ENCODE measurements at regions not wholly inside any gene's neighbourhood (a gene's known extent, or its start where the extent isn't known, plus 50 kb on each side); places are given as distances from the start of the nearest gene placed in this dataset.

DNA sequence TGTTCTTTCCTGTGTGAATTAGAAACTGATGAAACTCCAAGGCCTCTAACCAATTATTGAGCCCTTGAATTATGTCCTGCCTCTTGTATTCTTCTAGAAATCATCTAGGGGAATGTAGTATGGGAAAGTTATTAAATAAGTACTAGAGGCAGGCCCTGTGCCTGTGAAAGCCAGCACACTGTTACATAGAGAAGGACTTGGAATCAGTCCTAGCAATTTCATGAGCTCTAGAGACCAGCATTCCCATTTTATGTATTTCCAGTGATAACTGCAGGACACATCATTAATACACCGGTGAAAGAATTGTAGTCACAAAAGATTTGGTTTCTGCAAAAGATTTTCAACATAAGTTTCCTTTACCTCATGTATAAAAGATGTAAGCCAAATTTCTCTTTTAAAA is 168.5 kb upstream of the VLDLR start:
- Mint-ChIP-seq H3K4me3 (no peak overlapping the region), H3K36me3 (no peaks in the 10 kb centered on the region), H3K4me1 (no peaks in the 10 kb centered on the region), H3K9me3 (no peaks in the 10 kb centered on the region), H3K27ac (no peak overlapping the region)
- ATAC-seq: no peak
- DNase-seq (ENCODE audit: low spot score in 2 of 2): no peak

DNA sequence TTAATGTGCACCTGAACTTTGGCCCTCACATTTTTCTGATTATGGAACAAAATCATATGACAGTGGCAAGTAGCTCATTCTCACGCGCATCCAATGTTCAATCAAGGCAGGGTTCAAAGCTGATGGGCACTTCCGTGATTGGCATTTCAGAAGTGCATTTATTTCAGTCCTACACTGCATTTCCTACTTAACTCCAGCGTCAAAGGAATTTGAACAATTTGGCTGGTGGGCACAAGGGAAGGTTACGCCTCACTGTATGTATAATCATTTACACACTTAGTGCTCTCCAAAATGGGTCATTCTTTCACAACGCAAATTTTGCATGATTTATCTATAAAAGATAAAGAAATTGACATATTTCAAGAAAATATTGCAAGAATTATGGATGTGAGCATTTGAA is 167.9 kb upstream of the VLDLR start:
- Mint-ChIP-seq H3K4me1 (no peaks in the 10 kb centered on the region), H3K27ac (no peak overlapping the region), H3K36me3 (no peaks in the 10 kb centered on the region), H3K9me3 (no peaks in the 10 kb centered on the region), H3K4me3 (no peak overlapping the region)
- ATAC-seq: no peak
- no peak for DNase-seq (ENCODE audit: low spot score in 2 of 2)

DNA sequence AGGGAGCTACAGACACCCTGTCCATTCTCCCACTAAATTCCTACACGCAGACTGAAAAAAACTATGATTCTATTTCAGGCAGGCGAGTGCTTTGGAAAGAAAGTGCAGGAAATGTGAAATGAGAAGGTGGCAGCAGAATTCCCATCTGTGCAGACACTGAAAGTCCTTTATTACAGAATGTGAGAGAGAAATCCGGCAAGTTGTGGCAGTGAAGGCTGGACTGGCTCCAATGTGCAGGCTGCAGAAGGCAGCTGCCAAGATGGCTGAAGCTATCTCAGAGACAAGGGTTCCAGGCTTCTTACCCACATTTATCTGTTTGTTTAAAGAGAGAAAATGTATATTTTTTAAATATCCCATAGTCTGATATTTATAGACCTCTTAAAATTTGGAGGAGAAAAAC is 161.8 kb upstream of the VLDLR start:
- Mint-ChIP-seq H3K4me3 (no peak overlapping the region), H3K36me3 (no peaks in the 10 kb centered on the region), H3K9me3 (peaks cover 2% of the 10 kb centered on the region), H3K27ac (no peak overlapping the region), H3K4me1 (no peaks in the 10 kb centered on the region)
- ATAC-seq: no peak
- no peak for DNase-seq (ENCODE audit: low spot score in 2 of 2)

DNA sequence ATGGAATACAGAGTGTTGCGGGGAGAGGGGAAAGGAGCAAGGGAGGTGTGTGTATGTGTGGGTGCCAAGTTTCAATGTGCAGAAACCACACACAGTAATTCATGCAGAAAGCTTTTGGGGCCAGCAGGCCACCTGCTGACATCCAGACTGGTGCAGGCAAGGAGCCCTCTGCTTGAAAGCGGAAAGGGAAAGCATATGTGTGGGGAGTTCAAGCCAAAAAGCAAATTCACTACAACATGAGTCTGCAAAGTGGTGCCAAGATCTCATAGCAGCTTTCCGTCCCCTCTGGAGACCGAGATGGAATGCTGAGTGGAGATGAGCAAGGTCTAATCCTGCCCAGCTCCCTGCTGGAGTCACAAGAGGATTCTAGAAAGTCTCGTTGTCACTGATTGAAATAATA is 159.7 kb upstream of the VLDLR start:
- no peak overlapping the region for H3K4me3 Mint-ChIP-seq
- H3K36me3 Mint-ChIP-seq: no peaks in the 10 kb centered on the region
- H3K9me3 Mint-ChIP-seq: peaks cover 2% of the 10 kb centered on the region
- H3K27ac Mint-ChIP-seq: no peak overlapping the region
- DNase-seq (ENCODE audit: low spot score in 2 of 2) (no peak), ATAC-seq (no peak)
- H3K4me1 Mint-ChIP-seq: no peaks in the 10 kb centered on the region

DNA sequence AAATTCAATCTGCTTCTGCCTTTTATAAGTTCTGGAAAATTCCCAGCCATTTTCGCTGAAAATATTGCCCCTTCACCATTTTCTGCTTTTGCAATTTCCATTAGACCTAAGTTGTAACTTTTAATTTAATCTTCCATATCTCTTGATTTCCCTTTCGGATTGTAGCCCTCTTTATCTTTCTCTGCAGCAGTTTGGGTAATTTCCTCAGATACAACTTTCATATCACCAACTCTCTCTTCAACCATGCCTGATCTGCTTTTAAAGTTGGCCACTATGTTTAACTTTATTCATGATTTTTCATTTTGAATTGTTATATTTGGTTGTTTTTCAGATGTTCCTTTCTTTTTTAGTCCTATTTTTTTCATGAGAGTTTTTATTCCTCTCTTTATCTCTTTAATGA is 157.0 kb upstream of the VLDLR start:
- H3K27ac Mint-ChIP-seq: no peak overlapping the region

DNA sequence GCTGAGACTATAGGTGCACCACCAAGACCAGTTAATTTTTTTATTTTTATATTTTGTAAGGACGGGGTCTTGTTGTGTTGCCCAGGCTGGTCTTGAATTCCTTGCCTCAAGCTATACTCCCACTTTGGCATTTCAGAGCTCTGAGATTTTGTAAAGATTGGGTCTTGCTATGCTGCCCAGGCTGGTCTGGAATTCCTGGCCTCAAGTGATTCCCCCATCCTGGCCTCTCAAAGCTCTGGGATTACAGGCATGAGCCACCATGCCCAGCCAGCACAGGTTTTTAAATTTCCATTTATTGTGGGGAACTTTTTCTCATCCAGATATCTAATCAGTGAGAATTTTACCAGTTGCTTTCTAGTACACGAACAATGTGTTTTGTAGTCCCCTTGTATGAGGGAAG is 156.1 kb upstream of the VLDLR start:
- DNase-seq (ENCODE audit: low spot score in 2 of 2) (no peak), ATAC-seq (no peak)
- H3K4me1 Mint-ChIP-seq: no peaks in the 10 kb centered on the region
- H3K27ac Mint-ChIP-seq: no peak overlapping the region
- peaks cover 2% of the 10 kb centered on the region for H3K9me3 Mint-ChIP-seq
- no peaks in the 10 kb centered on the region for H3K36me3 Mint-ChIP-seq
- H3K4me3 Mint-ChIP-seq: no peak overlapping the region

More for the DNA sequence above, 157.0 kb upstream of the VLDLR start:
- H3K9me3 Mint-ChIP-seq: peaks cover 2% of the 10 kb centered on the region
- H3K4me3 Mint-ChIP-seq: no peak overlapping the region
- H3K36me3 Mint-ChIP-seq: no peaks in the 10 kb centered on the region
- DNase-seq (ENCODE audit: low spot score in 2 of 2): no peak
- ATAC-seq: no peak
- H3K4me1 Mint-ChIP-seq: no peaks in the 10 kb centered on the region

DNA sequence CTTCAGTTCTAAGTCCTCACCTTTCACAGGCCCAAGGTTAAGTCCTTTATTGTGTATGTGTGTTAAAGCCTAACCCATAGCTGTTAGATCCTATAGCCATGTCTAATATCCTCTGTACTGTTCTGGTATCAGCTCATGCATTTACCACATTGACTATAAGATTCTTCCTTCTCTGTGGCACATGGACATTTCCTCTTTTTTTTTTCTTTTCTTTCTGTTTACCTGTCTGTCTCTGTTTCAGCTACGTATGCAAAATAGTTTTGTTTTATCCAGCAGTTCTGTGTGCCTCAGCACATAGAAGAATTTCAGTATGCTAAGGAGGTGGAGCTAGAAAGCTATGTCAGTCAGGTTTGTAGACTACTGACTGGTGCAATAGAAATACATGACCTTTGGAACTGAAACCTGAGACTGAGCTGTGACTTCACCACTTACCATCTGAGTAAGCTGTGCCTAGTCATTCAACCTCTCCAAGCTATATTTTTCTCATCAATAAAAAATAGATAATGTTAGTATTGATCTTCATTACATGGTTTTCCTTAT is 155.6 kb upstream of the VLDLR start:
- H3K27ac Mint-ChIP-seq: no peak overlapping the region
- DNase-seq (ENCODE audit: low spot score in 2 of 2) (no peak), ATAC-seq (peak; percentile 99)
- no peak overlapping the region for H3K4me3 Mint-ChIP-seq
- no peaks in the 10 kb centered on the region for H3K4me1 Mint-ChIP-seq
- H3K36me3 Mint-ChIP-seq: no peaks in the 10 kb centered on the region
- H3K9me3 Mint-ChIP-seq: peaks cover 2% of the 10 kb centered on the region

DNA sequence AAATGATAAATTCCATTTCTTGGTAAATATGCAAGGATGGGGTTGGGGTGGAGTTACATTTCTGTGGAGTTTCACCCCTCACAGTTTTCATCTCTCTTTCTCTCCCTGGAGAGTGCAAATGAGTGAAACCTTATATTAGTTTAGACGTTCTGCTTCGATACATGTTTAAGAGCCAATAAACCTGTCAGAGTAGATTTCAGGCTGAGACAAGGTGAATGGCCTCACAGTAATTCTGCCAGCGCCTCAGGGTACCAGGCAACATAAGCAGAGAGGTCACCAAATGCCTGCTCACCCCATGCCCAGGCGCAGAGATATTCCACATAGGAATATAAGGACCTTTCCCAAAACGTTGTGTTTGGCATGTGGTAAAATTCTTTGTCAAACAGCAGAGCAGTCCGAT is 154.9 kb upstream of the VLDLR start:
- Mint-ChIP-seq H3K36me3 (no peaks in the 10 kb centered on the region), H3K4me3 (no peak overlapping the region), H3K9me3 (peaks cover 2% of the 10 kb centered on the region), H3K4me1 (no peaks in the 10 kb centered on the region), H3K27ac (no peak overlapping the region)
- no peak for DNase-seq (ENCODE audit: low spot score in 2 of 2)
- no peak for ATAC-seq

DNA sequence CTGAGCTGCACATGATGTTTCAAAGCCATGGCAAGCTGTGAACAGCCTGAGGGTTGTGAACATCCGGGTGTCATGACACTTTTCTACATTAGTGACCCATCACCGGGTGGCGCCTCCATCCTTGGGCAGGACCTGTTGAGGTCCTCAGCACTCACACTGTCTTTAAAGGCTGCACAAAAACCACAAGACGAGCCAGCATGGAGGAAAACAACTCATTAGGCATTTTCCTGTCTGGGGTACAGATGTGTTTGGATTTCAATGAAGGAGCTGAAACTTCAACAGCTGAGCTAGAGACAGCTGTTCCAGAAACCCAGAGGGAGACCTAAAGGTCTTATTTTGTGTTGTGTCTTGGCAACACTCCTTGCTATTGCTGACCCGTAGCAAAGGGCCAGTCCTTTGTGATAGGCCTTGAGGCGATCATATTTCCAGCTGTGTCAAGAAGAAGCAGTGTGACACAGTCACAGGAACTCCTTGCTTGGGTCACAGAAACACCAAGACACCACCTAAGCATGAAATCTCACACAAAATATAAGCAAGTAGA is 151.8 kb upstream of the VLDLR start:
- ATAC-seq (no peak), DNase-seq (ENCODE audit: low spot score in 2 of 2) (no peak)

DNA sequence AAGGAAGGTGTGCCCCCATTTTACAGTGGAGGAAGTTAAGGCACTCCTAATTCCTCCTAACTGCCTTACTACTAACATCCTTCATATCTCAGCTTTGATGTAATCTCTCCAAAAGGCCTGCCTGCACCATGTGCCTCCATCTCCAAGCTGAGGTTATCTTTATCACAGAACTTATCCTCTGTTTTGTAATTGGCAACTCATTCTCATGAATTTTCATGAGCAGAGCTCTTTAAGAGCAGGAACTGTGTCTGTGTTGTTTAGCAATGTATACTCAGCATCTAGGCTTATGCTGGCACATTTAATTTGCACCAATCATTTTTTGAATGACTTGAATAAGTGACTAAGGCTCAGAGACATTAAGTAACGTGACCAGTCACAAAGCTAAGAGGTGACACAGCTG is 147.9 kb upstream of the VLDLR start:
- Mint-ChIP-seq H3K9me3 (no peaks in the 10 kb centered on the region), H3K4me3 (no peak overlapping the region), H3K36me3 (no peaks in the 10 kb centered on the region), H3K4me1 (no peaks in the 10 kb centered on the region), H3K27ac (no peak overlapping the region)
- ATAC-seq: no peak
- DNase-seq (ENCODE audit: low spot score in 2 of 2): no peak

More for the DNA sequence above, 151.8 kb upstream of the VLDLR start:
- Mint-ChIP-seq H3K4me1 (no peaks in the 10 kb centered on the region), H3K4me3 (no peak overlapping the region), H3K27ac (no peak overlapping the region), H3K9me3 (peaks cover under 1% of the 10 kb centered on the region), H3K36me3 (no peaks in the 10 kb centered on the region)

DNA sequence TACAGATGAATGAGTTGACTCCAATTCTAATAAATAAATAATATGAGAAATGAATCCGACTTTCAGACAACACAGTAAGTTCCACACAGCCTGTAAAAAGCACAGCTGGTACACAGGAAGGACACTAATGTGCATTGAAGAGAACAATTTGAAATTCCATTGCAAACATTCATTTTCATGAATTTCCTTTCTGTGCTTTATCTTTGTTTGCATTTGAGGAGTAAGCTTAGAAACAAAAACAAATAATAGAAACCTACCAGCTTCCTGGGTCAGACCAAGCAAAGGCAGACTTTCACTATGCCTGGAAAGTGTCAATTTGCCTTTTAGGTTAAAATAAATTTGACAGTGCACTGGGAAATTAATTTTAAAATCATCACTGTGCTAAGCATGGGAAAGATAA is 143.8 kb upstream of the VLDLR start:
- Mint-ChIP-seq H3K4me1 (no peaks in the 10 kb centered on the region), H3K27ac (no peak overlapping the region), H3K9me3 (no peaks in the 10 kb centered on the region), H3K4me3 (no peak overlapping the region), H3K36me3 (no peaks in the 10 kb centered on the region)
- no peak for ATAC-seq
- DNase-seq (ENCODE audit: low spot score in 2 of 2): no peak

DNA sequence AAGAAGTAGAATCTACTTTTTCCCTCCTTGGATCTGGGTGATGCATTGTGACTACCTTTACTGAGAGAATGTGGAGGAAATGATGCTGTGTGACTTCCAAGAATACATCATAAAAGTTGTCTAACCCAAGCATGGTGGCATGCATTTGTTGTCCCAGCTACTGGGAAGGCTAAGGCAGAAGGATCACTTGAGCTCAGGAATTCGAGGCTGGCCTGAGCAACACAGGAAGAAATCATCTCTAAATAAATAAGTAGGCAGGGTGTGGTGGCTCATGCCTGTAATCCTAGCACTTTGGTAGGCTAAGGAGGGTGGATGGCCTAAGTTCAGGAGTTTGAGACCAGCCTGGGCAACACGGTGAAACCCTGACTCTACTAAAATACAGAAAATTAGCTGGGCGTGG is 143.2 kb upstream of the VLDLR start:
- no peak overlapping the region for H3K4me3 Mint-ChIP-seq
- DNase-seq (ENCODE audit: low spot score in 2 of 2) (no peak), ATAC-seq (no peak)
- no peaks in the 10 kb centered on the region for H3K36me3 Mint-ChIP-seq
- no peak overlapping the region for H3K27ac Mint-ChIP-seq
- no peaks in the 10 kb centered on the region for H3K4me1 Mint-ChIP-seq
- no peaks in the 10 kb centered on the region for H3K9me3 Mint-ChIP-seq

DNA sequence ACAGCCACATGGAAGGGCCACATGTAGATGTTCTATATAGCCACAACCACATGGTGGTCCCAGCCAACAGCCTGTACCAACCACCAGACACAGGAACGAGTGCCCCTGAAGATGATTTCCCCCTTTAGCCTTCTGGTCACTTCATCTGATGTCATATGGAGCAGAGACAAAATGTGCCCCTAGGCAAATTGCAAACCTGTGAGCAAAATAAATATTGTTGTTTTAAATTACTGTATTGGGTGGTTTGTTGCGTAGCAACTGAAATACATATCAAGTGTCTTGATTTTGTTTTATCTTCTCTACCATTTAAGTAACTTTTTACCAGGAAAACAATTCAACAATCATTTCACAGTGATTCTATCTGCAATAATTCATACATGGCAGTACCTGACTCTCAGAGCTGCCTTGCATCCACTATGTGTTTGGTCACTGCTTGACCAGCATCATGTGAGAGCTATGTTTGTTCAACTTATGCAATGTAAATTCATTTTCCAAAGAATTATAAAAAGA is 142.5 kb upstream of the VLDLR start:
- Mint-ChIP-seq H3K4me3 (no peak overlapping the region), H3K27ac (no peak overlapping the region), H3K36me3 (no peaks in the 10 kb centered on the region), H3K9me3 (no peaks in the 10 kb centered on the region), H3K4me1 (no peaks in the 10 kb centered on the region)
- no peak for ATAC-seq
- no peak for DNase-seq (ENCODE audit: low spot score in 2 of 2)

DNA sequence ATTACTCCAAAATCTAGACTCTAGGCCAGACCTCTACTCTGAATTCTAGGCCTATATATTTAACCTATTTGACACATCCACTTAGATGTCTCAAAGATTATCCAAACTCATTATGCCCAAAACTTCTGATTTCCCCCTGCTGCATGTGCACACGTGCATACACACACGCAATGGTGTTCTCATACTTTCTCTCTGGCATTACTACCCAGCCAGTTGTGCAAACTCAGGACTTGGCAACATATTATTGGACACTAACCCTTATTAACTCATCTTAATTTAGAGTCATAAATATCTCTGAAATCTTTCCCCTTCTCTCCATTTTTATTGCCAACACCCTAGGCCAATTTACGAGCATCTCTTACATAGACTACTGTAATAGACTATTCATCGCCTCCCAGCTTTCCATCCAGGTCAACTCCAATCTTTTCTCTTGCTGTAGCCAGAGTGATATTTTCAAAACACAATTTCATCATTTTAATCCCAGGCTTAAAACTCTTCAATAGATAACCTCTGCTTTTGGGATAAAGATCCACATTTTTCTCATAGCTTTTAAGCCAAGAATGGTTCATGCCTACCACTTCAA is 141.2 kb upstream of the VLDLR start:
- DNase-seq (ENCODE audit: low spot score in 2 of 2) (no peak), ATAC-seq (no peak)
- Mint-ChIP-seq H3K36me3 (no peaks in the 10 kb centered on the region), H3K9me3 (no peaks in the 10 kb centered on the region), H3K4me3 (no peak overlapping the region), H3K4me1 (no peaks in the 10 kb centered on the region), H3K27ac (no peak overlapping the region)

DNA sequence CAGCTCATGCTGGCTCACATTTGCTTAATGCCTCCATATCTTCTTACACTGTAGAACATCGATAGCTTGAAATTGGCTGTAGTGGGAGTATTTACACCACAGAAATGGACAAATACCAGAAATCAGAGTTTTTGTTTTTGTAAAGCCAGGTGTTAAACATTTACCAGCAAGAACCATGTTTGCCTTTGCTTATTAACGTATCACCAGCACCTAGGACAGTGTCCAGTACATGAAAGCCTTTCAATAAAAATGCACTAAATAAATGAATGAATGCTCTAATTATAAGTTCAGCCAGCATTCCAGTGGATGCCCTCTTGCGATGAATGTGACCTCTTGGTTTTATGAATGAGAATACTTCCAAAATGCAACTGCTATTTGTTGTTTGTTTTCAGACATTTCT is 140.4 kb upstream of the VLDLR start:
- H3K4me1 Mint-ChIP-seq: no peaks in the 10 kb centered on the region
- H3K36me3 Mint-ChIP-seq: no peaks in the 10 kb centered on the region
- H3K4me3 Mint-ChIP-seq: no peak overlapping the region
- H3K27ac Mint-ChIP-seq: no peak overlapping the region
- ATAC-seq (no peak), DNase-seq (ENCODE audit: low spot score in 2 of 2) (no peak)
- no peaks in the 10 kb centered on the region for H3K9me3 Mint-ChIP-seq

DNA sequence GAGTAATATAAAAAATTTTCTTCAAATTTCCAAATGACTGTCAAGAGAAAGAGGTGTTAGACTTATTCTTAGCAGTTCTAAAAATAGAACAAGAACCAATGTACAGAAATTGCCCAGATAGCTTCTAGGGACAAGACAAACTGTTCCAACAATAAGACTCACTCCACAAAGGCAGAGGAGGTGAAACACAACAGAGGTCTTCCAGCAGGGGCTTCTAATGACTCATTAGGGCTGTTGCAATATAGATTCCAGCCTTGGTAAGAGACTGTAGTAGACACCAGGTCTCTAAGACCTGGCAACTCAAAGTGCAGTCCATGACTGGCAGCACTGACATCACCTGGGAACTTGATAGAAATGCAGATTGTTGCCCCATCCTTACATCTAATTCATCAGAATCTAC is 134.6 kb upstream of the VLDLR start:
- DNase-seq (ENCODE audit: low spot score in 2 of 2) (no peak), ATAC-seq (no peak)
- Mint-ChIP-seq H3K9me3 (no peaks in the 10 kb centered on the region), H3K27ac (no peak overlapping the region), H3K36me3 (no peaks in the 10 kb centered on the region), H3K4me1 (no peaks in the 10 kb centered on the region), H3K4me3 (no peak overlapping the region)
